Mesothelial cell of epicardium (in vitro differentiated cells): ENCODE measurements at regions not wholly inside any gene's neighbourhood (a gene's known extent, or its start where the extent isn't known, plus 50 kb on each side); places are given as distances from the start of the nearest gene placed in this dataset.

Source experiments
- DNase-seq, 2 experiments: peaks; one replicate each; pipeline ENCODE4 v3.0.0; 2021; ENCODE audit warnings: low spot score in 2 of 2; ENCODE audit not compliant: unreplicated experiment in 2 of 2
- H3K27ac Mint-ChIP-seq: 2 replicates; pipeline ENCODE4 v1.8.0; 2021; ENCODE audit warnings: mixed read lengths
- H3K27me3 Mint-ChIP-seq: 2 replicates; pipeline ENCODE4 v1.8.0; 2021; ENCODE audit warnings: low read depth, mixed read lengths
- H3K36me3 Mint-ChIP-seq: 2 replicates; pipeline ENCODE4 v1.8.0; 2021; ENCODE audit warnings: mixed read lengths
- H3K4me1 Mint-ChIP-seq: 2 replicates; pipeline ENCODE4 v1.8.0; 2021; ENCODE audit warnings: mixed read lengths
- H3K4me3 Mint-ChIP-seq: 2 replicates; pipeline ENCODE4 v1.8.0; 2021; ENCODE audit warnings: mild to moderate bottlenecking, moderate library complexity, mixed read lengths
- H3K9me3 Mint-ChIP-seq: 2 replicates; pipeline ENCODE4 v1.8.0; 2021; ENCODE audit warnings: mixed read lengths
- TF ChIP-seq, protein P1 (sequence below): fragments of 200-600 bp; sonication (generic); IDR thresholded peaks from one replicate; pipeline ENCODE4 v1.5.0; 2021; ENCODE audit warnings: antibody characterized with exemption; ENCODE audit not compliant: unreplicated experiment

DNA sequence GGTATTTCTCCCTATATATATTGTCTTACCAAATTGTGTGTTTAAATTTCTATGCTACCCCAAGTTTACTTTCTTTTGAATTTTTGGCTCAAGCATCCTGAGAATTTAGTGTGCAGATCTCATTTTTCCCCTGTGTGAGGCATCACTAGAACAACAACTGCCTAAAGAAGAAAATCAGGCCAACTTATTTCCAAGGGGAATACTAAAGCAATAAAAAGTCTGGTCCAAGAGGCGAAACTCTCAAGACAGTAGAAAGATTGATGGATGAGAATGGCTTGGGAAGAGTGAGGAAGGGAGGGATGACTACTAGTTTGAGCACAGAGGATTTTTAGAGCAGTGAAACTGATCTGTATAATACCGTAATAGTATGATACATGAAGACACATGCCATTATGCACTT is 86.3 kb upstream of the CFAP20DC start:
- H3K27me3 Mint-ChIP-seq: peaks cover 2% of the 10 kb centered on the region
- no peak overlapping the region for H3K4me3 Mint-ChIP-seq
- TF ChIP-seq, protein P1, sequence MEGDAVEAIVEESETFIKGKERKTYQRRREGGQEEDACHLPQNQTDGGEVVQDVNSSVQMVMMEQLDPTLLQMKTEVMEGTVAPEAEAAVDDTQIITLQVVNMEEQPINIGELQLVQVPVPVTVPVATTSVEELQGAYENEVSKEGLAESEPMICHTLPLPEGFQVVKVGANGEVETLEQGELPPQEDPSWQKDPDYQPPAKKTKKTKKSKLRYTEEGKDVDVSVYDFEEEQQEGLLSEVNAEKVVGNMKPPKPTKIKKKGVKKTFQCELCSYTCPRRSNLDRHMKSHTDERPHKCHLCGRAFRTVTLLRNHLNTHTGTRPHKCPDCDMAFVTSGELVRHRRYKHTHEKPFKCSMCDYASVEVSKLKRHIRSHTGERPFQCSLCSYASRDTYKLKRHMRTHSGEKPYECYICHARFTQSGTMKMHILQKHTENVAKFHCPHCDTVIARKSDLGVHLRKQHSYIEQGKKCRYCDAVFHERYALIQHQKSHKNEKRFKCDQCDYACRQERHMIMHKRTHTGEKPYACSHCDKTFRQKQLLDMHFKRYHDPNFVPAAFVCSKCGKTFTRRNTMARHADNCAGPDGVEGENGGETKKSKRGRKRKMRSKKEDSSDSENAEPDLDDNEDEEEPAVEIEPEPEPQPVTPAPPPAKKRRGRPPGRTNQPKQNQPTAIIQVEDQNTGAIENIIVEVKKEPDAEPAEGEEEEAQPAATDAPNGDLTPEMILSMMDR: no peak

DNA sequence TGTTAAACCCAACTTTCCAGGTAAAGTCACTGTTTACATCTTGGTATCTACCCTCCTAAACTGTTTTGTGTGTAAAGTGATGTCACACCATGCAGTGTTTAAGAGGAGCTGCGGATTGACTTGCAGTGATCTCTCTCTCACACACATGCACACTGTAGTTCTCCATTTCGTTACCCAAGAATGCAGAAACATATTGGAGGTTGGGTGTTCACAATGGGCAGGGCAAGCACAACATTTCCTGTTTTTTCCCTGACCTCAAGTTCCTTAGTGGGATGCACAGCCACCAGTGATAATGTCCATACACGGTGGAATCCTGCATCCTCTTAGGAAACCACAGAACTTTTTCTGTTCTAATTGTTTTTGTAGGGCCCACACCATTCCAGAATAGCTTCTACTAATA is 85.3 kb upstream of the CFAP20DC start:
- no peaks in the 10 kb centered on the region for H3K9me3 Mint-ChIP-seq
- H3K36me3 Mint-ChIP-seq: no peaks in the 10 kb centered on the region
- H3K4me1 Mint-ChIP-seq: peaks cover 6% of the 10 kb centered on the region
- H3K27me3 Mint-ChIP-seq: no peaks in the 10 kb centered on the region
- H3K27ac Mint-ChIP-seq: no peak overlapping the region
- H3K4me3 Mint-ChIP-seq: no peak overlapping the region
- DNase-seq: no peak
- TF ChIP-seq, protein P1: no peak

More for the DNA sequence above, 86.3 kb upstream of the CFAP20DC start:
- Mint-ChIP-seq H3K4me1 (peaks cover 6% of the 10 kb centered on the region), H3K27ac (no peak overlapping the region), H3K36me3 (no peaks in the 10 kb centered on the region), H3K9me3 (no peaks in the 10 kb centered on the region)
- no peak for DNase-seq

DNA sequence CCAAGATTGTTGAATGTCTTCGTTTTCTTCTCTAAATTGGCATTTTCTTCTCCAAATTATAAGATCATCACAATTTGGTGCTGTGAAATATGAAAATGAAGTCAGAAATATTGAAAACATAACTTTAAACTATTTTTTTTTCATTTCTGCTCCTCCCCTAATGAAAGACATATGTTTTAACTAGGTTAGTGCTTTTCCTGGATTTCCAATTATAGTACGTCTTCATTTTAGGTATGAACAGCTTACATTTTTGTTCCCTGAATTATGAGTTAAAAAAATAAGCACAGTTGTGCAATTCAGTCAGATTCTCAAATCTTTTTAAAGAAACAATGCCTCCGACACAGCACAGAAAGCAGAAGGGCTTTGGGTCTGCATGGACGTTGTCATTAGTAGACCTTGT is 83.5 kb upstream of the CFAP20DC start:
- H3K4me1 Mint-ChIP-seq: peaks cover 6% of the 10 kb centered on the region
- TF ChIP-seq, protein P1: no peak
- no peaks in the 10 kb centered on the region for H3K36me3 Mint-ChIP-seq
- no peaks in the 10 kb centered on the region for H3K27me3 Mint-ChIP-seq
- no peak for DNase-seq
- H3K4me3 Mint-ChIP-seq: no peak overlapping the region
- no peaks in the 10 kb centered on the region for H3K9me3 Mint-ChIP-seq
- H3K27ac Mint-ChIP-seq: no peak overlapping the region

DNA sequence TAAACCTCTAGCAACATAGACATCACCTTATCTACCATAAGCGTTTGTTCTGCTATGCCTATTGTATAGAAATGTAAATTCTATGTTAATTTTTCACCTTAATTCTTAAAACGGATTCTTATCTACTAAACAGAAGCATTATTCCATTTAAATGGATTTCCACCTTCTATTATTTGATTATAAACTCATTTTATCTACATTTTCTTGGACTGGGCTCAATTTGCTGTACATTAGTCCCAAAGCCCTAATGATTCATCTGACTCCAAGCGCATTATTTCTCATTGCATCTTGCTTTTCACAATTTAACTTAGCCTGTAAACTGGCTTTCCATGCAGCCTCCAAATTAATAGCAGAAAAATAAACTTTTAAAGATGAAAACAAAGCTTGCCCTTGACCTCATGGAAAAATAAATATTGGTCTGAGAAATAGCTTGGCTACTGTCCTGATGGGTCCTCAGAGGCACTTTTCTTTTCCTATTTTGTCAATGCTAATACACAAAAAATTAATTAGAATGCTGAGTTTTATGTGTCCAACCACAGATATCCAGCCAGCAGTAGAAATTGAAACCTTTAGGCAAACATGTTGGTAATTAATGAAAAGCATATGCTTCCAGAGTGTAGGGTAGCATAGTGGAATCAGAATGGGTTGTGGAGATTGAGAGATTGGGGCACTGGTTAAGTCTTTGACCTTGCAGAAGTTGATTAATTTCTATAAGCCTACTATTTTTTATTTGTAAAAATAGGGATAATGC is 81.4 kb upstream of the CFAP20DC start:
- H3K27ac Mint-ChIP-seq: no peak overlapping the region
- H3K4me3 Mint-ChIP-seq: no peak overlapping the region
- no peak for DNase-seq
- no peaks in the 10 kb centered on the region for H3K36me3 Mint-ChIP-seq
- peaks cover 8% of the 10 kb centered on the region for H3K4me1 Mint-ChIP-seq
- H3K9me3 Mint-ChIP-seq: no peaks in the 10 kb centered on the region
- H3K27me3 Mint-ChIP-seq: no peaks in the 10 kb centered on the region
- TF ChIP-seq, protein P1: no peak

DNA sequence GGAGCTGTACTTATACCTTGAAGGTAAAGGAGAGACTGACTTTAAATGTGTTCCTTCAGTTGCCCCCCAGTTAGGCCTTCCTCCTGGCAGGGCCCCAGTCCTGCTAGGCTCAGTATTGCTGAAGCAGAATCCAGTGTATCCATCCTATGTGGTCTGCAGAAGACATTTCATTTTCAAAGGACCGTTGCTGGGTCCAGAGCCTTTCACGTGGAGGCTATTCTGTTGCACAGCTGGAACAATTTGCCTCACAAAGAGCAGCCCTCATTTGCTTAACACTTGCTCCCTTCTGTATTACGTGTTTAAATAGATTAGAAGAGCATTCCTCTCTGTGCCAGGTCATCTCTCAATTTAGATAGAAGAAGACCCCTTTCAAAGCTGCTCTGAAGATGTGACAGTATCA is 78.9 kb upstream of the CFAP20DC start:
- no peak for DNase-seq
- TF ChIP-seq, protein P1: no peak
- Mint-ChIP-seq H3K36me3 (no peaks in the 10 kb centered on the region), H3K4me1 (peaks cover 6% of the 10 kb centered on the region), H3K9me3 (no peaks in the 10 kb centered on the region), H3K27ac (no peak overlapping the region), H3K27me3 (no peaks in the 10 kb centered on the region), H3K4me3 (no peak overlapping the region)
